ENCODE measurements at regions not wholly inside any gene's neighbourhood (a gene's known extent, or its start where the extent isn't known, plus 50 kb on each side); places are given as distances from the start of the nearest gene placed in this dataset.

GRCh38 chr2:156653675-156654074, 217.5 kb downstream of the GPD2 start:
- no peak overlapping the region for H2BK12ac ChIP-seq (ENCODE audit: low read length)

GRCh38 chr2:156657809-156658208, 221.6 kb downstream of the GPD2 start:
- WGBS, 2 donors (ENCODE audit: extremely low coverage in 2 of 2, insufficient read length in 2 of 2, insufficient replicate concordance in 1 of 2), result no CpG with 5 or more reads among the region's 2 CpGs

More at GRCh38 chr2:156653675-156654074, 217.5 kb downstream of the GPD2 start:
- no peak overlapping the region for H2AK5ac ChIP-seq (ENCODE audit: low read depth, low read length)
- H2BK15ac ChIP-seq (ENCODE audit: low read length), result no peak overlapping the region
- H3K14ac ChIP-seq (ENCODE audit: low read length), result no peak overlapping the region
- no peak overlapping the region for H2BK5ac ChIP-seq (ENCODE audit: low read length)
- H3K27ac ChIP-seq (replicated peaks; ENCODE audit: low read length), result no peak overlapping the region
- H3K23ac ChIP-seq (ENCODE audit: low read depth, low read length, poor library complexity), result no peak overlapping the region
- H3K18ac ChIP-seq (ENCODE audit: low read length), result no peak overlapping the region
- no peak overlapping the region for H3K4me2 ChIP-seq (ENCODE audit: insufficient read depth, low read length, poor library complexity, severe bottlenecking)
- no peak overlapping the region for H3K4ac ChIP-seq (ENCODE audit: low read length)
- no peak overlapping the region for H2BK120ac ChIP-seq (ENCODE audit: low read depth, low read length)
- peaks cover 0 to 4% of the 10 kb centered on the region in 2 donors for H3K4me1 ChIP-seq (ENCODE audit: control insufficient read depth in 2 of 2, insufficient read depth in 1 of 2, low read depth in 1 of 2, low read length in 2 of 2)
- H3K4me3 ChIP-seq (ENCODE audit: low read length in 2 of 2), result no peak overlapping the region
- no peak overlapping the region for H4K91ac ChIP-seq (ENCODE audit: low read depth, low read length, poor library complexity)
- no peak overlapping the region for H4K8ac ChIP-seq (ENCODE audit: low read depth, low read length)
- H3K27me3 ChIP-seq (ENCODE audit: control insufficient read depth in 3 of 3, insufficient read depth in 3 of 3, low read depth in 1 of 3, low read length in 3 of 3), result no peaks in the 10 kb centered on the region
- H3K9me3 ChIP-seq (replicated peaks in 1 of 2; ENCODE audit: control insufficient read depth in 2 of 2, insufficient read depth in 1 of 2, low read depth in 1 of 2, low read length in 2 of 2), result no peaks in the 10 kb centered on the region
- no peaks in the 10 kb centered on the region for H3K36me3 ChIP-seq (replicated peaks in 1 of 2; ENCODE audit: control insufficient read depth in 2 of 2, insufficient read depth in 2 of 2, low read length in 2 of 2)
- no peaks in the 10 kb centered on the region for H3K79me1 ChIP-seq (ENCODE audit: low read depth, low read length)
- DNase-seq (ENCODE audit: low spot score), result no peak
- H3K9ac ChIP-seq (ENCODE audit: low read depth, low read length, poor library complexity), result no peak overlapping the region
- no peak overlapping the region for H2AFZ ChIP-seq (ENCODE audit: low read length)

GRCh38 chr2:156659694-156660093, 223.5 kb downstream of the GPD2 start:
- Histone ChIP-seq H4K8ac (ENCODE audit: low read depth, low read length) (no peak overlapping the region), H3K14ac (ENCODE audit: low read length) (no peak overlapping the region), H3K18ac (ENCODE audit: low read length) (no peak overlapping the region), H2BK12ac (ENCODE audit: low read length) (no peak overlapping the region), H2BK15ac (ENCODE audit: low read length) (no peak overlapping the region), H3K9ac (ENCODE audit: low read depth, low read length, poor library complexity) (no peak overlapping the region), H3K4me2 (ENCODE audit: insufficient read depth, low read length, poor library complexity, severe bottlenecking) (no peak overlapping the region), H3K9me3 (replicated peaks in 1 of 2; ENCODE audit: control insufficient read depth in 2 of 2, insufficient read depth in 1 of 2, low read depth in 1 of 2, low read length in 2 of 2) (no peaks in the 10 kb centered on the region), H3K4ac (ENCODE audit: low read length) (no peak overlapping the region), H3K4me3 (ENCODE audit: low read length in 2 of 2) (no peak overlapping the region), H4K91ac (ENCODE audit: low read depth, low read length, poor library complexity) (no peak overlapping the region), H2BK5ac (ENCODE audit: low read length) (no peak overlapping the region), H2BK120ac (ENCODE audit: low read depth, low read length) (no peak overlapping the region), H3K79me1 (ENCODE audit: low read depth, low read length) (no peaks in the 10 kb centered on the region), H3K36me3 (replicated peaks in 1 of 2; ENCODE audit: control insufficient read depth in 2 of 2, insufficient read depth in 2 of 2, low read length in 2 of 2) (no peaks in the 10 kb centered on the region), H3K27ac (replicated peaks; ENCODE audit: low read length) (no peak overlapping the region), H2AFZ (ENCODE audit: low read length) (no peak overlapping the region), H3K27me3 (ENCODE audit: control insufficient read depth in 3 of 3, insufficient read depth in 3 of 3, low read depth in 1 of 3, low read length in 3 of 3) (no peaks in the 10 kb centered on the region), H3K23ac (ENCODE audit: low read depth, low read length, poor library complexity) (no peak overlapping the region), H2AK5ac (ENCODE audit: low read depth, low read length) (no peak overlapping the region), H3K4me1 (ENCODE audit: control insufficient read depth in 2 of 2, insufficient read depth in 1 of 2, low read depth in 1 of 2, low read length in 2 of 2) (peaks cover 0 to 6% of the 10 kb centered on the region in 2 donors)
- DNase-seq (ENCODE audit: low spot score), result no peak
- no CpG with 5 or more reads among the region's 3 CpGs for WGBS, 2 donors (ENCODE audit: extremely low coverage in 2 of 2, insufficient read length in 2 of 2, insufficient replicate concordance in 1 of 2)

More at GRCh38 chr2:156657809-156658208, 221.6 kb downstream of the GPD2 start:
- Histone ChIP-seq H3K9me3 (replicated peaks in 1 of 2; ENCODE audit: control insufficient read depth in 2 of 2, insufficient read depth in 1 of 2, low read depth in 1 of 2, low read length in 2 of 2) (no peaks in the 10 kb centered on the region), H3K79me1 (ENCODE audit: low read depth, low read length) (no peaks in the 10 kb centered on the region), H3K9ac (ENCODE audit: low read depth, low read length, poor library complexity) (no peak overlapping the region), H2AFZ (ENCODE audit: low read length) (no peak overlapping the region), H2BK15ac (ENCODE audit: low read length) (no peak overlapping the region), H3K4me3 (ENCODE audit: low read length in 2 of 2) (no peak overlapping the region), H4K91ac (ENCODE audit: low read depth, low read length, poor library complexity) (no peak overlapping the region), H4K8ac (ENCODE audit: low read depth, low read length) (no peak overlapping the region), H2AK5ac (ENCODE audit: low read depth, low read length) (no peak overlapping the region), H2BK5ac (ENCODE audit: low read length) (no peak overlapping the region), H3K4me1 (ENCODE audit: control insufficient read depth in 2 of 2, insufficient read depth in 1 of 2, low read depth in 1 of 2, low read length in 2 of 2) (peaks cover 0 to 5% of the 10 kb centered on the region in 2 donors), H2BK12ac (ENCODE audit: low read length) (no peak overlapping the region), H3K14ac (ENCODE audit: low read length) (no peak overlapping the region), H3K27me3 (ENCODE audit: control insufficient read depth in 3 of 3, insufficient read depth in 3 of 3, low read depth in 1 of 3, low read length in 3 of 3) (no peaks in the 10 kb centered on the region), H3K4ac (ENCODE audit: low read length) (no peak overlapping the region), H3K4me2 (ENCODE audit: insufficient read depth, low read length, poor library complexity, severe bottlenecking) (no peak overlapping the region), H2BK120ac (ENCODE audit: low read depth, low read length) (no peak overlapping the region), H3K36me3 (replicated peaks in 1 of 2; ENCODE audit: control insufficient read depth in 2 of 2, insufficient read depth in 2 of 2, low read length in 2 of 2) (no peaks in the 10 kb centered on the region), H3K18ac (ENCODE audit: low read length) (no peak overlapping the region), H3K27ac (replicated peaks; ENCODE audit: low read length) (no peak overlapping the region), H3K23ac (ENCODE audit: low read depth, low read length, poor library complexity) (no peak overlapping the region)
- no peak for DNase-seq (ENCODE audit: low spot score)

GRCh38 chr2:156663757-156664409, 227.7 kb downstream of the GPD2 start:
- Histone ChIP-seq H3K27ac (replicated peaks; ENCODE audit: low read length) (no peak overlapping the region), H2BK12ac (ENCODE audit: low read length) (no peak overlapping the region), H3K36me3 (replicated peaks in 1 of 2; ENCODE audit: control insufficient read depth in 2 of 2, insufficient read depth in 2 of 2, low read length in 2 of 2) (no peaks in the 10 kb centered on the region), H2BK15ac (ENCODE audit: low read length) (no peak overlapping the region), H3K23ac (ENCODE audit: low read depth, low read length, poor library complexity) (no peak overlapping the region), H3K4me3 (ENCODE audit: low read length in 2 of 2) (no peak overlapping the region), H3K27me3 (ENCODE audit: control insufficient read depth in 3 of 3, insufficient read depth in 3 of 3, low read depth in 1 of 3, low read length in 3 of 3) (no peaks in the 10 kb centered on the region), H2BK5ac (ENCODE audit: low read length) (no peak overlapping the region), H2AK5ac (ENCODE audit: low read depth, low read length) (no peak overlapping the region), H2AFZ (ENCODE audit: low read length) (no peak overlapping the region), H3K14ac (ENCODE audit: low read length) (no peak overlapping the region), H3K4ac (ENCODE audit: low read length) (no peak overlapping the region), H3K4me1 (ENCODE audit: control insufficient read depth in 2 of 2, insufficient read depth in 1 of 2, low read depth in 1 of 2, low read length in 2 of 2) (peaks cover 0 to 4% of the 10 kb centered on the region in 2 donors), H3K9me3 (replicated peaks in 1 of 2; ENCODE audit: control insufficient read depth in 2 of 2, insufficient read depth in 1 of 2, low read depth in 1 of 2, low read length in 2 of 2) (peaks cover 0 to 1% of the 10 kb centered on the region in 2 donors), H2BK120ac (ENCODE audit: low read depth, low read length) (no peak overlapping the region), H3K4me2 (ENCODE audit: insufficient read depth, low read length, poor library complexity, severe bottlenecking) (no peak overlapping the region), H4K91ac (ENCODE audit: low read depth, low read length, poor library complexity) (no peak overlapping the region), H3K9ac (ENCODE audit: low read depth, low read length, poor library complexity) (no peak overlapping the region), H4K8ac (ENCODE audit: low read depth, low read length) (no peak overlapping the region), H3K18ac (ENCODE audit: low read length) (no peak overlapping the region), H3K79me1 (ENCODE audit: low read depth, low read length) (no peaks in the 10 kb centered on the region)
- WGBS, 2 donors (ENCODE audit: extremely low coverage in 2 of 2, insufficient read length in 2 of 2, insufficient replicate concordance in 1 of 2), result no CpG with 5 or more reads among the region's 1 CpG
- no peak for DNase-seq (ENCODE audit: low spot score)
